ENCODE measurements at regions not wholly inside any gene's neighbourhood (a gene's known extent, or its start where the extent isn't known, plus 50 kb on each side); places are given as distances from the start of the nearest gene placed in this dataset.
"Not testable (repeated sequence)": the region's sequence is repeated elsewhere in the genome, so short reads cannot be mapped to it uniquely, and the experiment has no call there.

- not testable (repeated sequence) for TF ChIP-seq POLR2A (IDR thresholded peaks at IDR 0.05; ENCODE audit: low read depth); EP300 (IDR thresholded peaks at IDR 0.05)
- TF ChIP-seq, protein P1, sequence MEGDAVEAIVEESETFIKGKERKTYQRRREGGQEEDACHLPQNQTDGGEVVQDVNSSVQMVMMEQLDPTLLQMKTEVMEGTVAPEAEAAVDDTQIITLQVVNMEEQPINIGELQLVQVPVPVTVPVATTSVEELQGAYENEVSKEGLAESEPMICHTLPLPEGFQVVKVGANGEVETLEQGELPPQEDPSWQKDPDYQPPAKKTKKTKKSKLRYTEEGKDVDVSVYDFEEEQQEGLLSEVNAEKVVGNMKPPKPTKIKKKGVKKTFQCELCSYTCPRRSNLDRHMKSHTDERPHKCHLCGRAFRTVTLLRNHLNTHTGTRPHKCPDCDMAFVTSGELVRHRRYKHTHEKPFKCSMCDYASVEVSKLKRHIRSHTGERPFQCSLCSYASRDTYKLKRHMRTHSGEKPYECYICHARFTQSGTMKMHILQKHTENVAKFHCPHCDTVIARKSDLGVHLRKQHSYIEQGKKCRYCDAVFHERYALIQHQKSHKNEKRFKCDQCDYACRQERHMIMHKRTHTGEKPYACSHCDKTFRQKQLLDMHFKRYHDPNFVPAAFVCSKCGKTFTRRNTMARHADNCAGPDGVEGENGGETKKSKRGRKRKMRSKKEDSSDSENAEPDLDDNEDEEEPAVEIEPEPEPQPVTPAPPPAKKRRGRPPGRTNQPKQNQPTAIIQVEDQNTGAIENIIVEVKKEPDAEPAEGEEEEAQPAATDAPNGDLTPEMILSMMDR (IDR thresholded peaks at IDR 0.05) = not testable (repeated sequence)
These were observed 136.4 kb upstream of the SMYD2 start for GRCh38 chr1:214144521-214144920.

Data from esophagus muscularis mucosa (tissue), 4 donors.